Ecto neural progenitor cell (in vitro differentiated cells): ENCODE measurements at regions not wholly inside any gene's neighbourhood (a gene's known extent, or its start where the extent isn't known, plus 50 kb on each side); places are given as distances from the start of the nearest gene placed in this dataset.

Experiments
- DNase-seq: peaks from one replicate; pipeline ENCODE4 v3.0.0-alpha.2; 2018; ENCODE audit warnings: low spot score

- no peak for DNase-seq
These were observed 69.0 kb upstream of the THY1 start for GRCh38 chr11:119491753-119492510.

- no peak for DNase-seq
These were observed 67.5 kb upstream of the THY1 start for GRCh38 chr11:119490253-119491006.

- no peak for DNase-seq
These were observed 66.1 kb upstream of the THY1 start for GRCh38 chr11:119489087-119489486.

GRCh38 chr11:119488256-119488995 is 65.5 kb upstream of the THY1 start:
- DNase-seq: no peak

- DNase-seq: peak; percentile 29
These were observed 63.8 kb upstream of the THY1 start for GRCh38 chr11:119486691-119487259.

GRCh38 chr11:119486016-119486415 is 63.0 kb upstream of the THY1 start:
- DNase-seq: no peak

GRCh38 chr11:119484741-119485605 is 62.0 kb upstream of the THY1 start:
- peak; percentile 61 for DNase-seq

GRCh38 chr11:119483881-119484371 is 61.0 kb upstream of the THY1 start:
- peak; percentile 42 for DNase-seq

- peak; percentile 38 for DNase-seq
These were observed 60.4 kb upstream of the THY1 start for GRCh38 chr11:119483341-119483880.

GRCh38 chr11:119482521-119483011 is 59.6 kb upstream of the THY1 start:
- peak; percentile 39 for DNase-seq

- peak; percentile 43 for DNase-seq
These were observed 58.9 kb upstream of the THY1 start for GRCh38 chr11:119481667-119482400.

- peak; percentile 93 for DNase-seq
These were observed 58.2 kb upstream of the THY1 start for GRCh38 chr11:119481021-119481666.

GRCh38 chr11:119480380-119481020 is 57.5 kb upstream of the THY1 start:
- DNase-seq: peak; percentile 47

GRCh38 chr11:119479685-119480275 is 56.8 kb upstream of the THY1 start:
- peak; percentile 56 for DNase-seq

GRCh38 chr11:119478711-119479285 is 55.8 kb upstream of the THY1 start:
- DNase-seq: peak; percentile 16

GRCh38 chr11:119476666-119477331 is 53.8 kb upstream of the THY1 start:
- peak; percentile 42 for DNase-seq

GRCh38 chr11:119476038-119476437 is 53.1 kb upstream of the THY1 start:
- DNase-seq: no peak
